T-cell (primary cell): ENCODE measurements at regions not wholly inside any gene's neighbourhood (a gene's known extent, or its start where the extent isn't known, plus 50 kb on each side); places are given as distances from the start of the nearest gene placed in this dataset.
A peak's percentile ranks its signal among the peaks of the same experiment; 100 is the strongest.

Source experiments
- ATAC-seq, 4 experiments: fragments of 200-7000 bp in 3 of 4; fragments of 150-1000 bp in 1 of 4; cut with Tn5 transposase; replicated peaks in 1 of 4; 1 replicate in 3 of 4; 2 replicates in 1 of 4; pipeline ENCODE4 v1.10.0; 2021; ENCODE audit warnings: moderate library complexity in 3 of 4, mild to moderate bottlenecking in 2 of 4, moderate number of reproducible peaks in 1 of 4
- CTCF ChIA-PET, 2 donors: fragments of 300-600 bp; sonication (Branson Sonifier 250); formaldehyde crosslinking; loops; one replicate each; lab custom pipeline; 2022; ENCODE audit warnings: antibody characterized with exemption in 2 of 2; lab: Charles Lee
- POLR2A ChIA-PET, 2 donors: fragments of 300-600 bp; sonication (Branson Sonifier 250); formaldehyde crosslinking; loops; one replicate each; lab custom pipeline; 2022; ENCODE audit warnings: antibody characterized with exemption in 2 of 2; lab: Charles Lee
- DNase-seq, 35 experiments: peaks; one replicate each; pipeline versions ENCODE4 v3.0.0 to v3.0.0-alpha.2; 2013 to 2023
- H3K27ac ChIP-seq: one replicate; pipeline ENCODE4 v1.5.1; 2013; ENCODE audit warnings: low read length
- H3K27me3 ChIP-seq, 2 experiments: replicated peaks in 1 of 2; 1 replicate in 1 of 2; 2 replicates in 1 of 2; pipeline versions ENCODE4 v1.6.1 to v1.7.0; 2013; ENCODE audit warnings: low read length in 1 of 2, mixed read lengths in 1 of 2; ENCODE audit not compliant: control insufficient read depth in 2 of 2, insufficient read depth in 2 of 2; ENCODE audit errors: extremely low read depth in 1 of 2
- H3K36me3 ChIP-seq, 2 donors: 1 replicate in 1 of 2; 2 replicates in 1 of 2; pipeline versions ENCODE4 v1.6.1 to v1.7.0; 2013; ENCODE audit warnings: low read length in 1 of 2; ENCODE audit not compliant: control insufficient read depth in 2 of 2, insufficient read depth in 1 of 2; ENCODE audit errors: extremely low read depth in 1 of 2
- H3K4me1 ChIP-seq, 2 experiments: 1 replicate in 1 of 2; 2 replicates in 1 of 2; pipeline versions ENCODE4 v1.6.1 to v1.7.0; 2013; ENCODE audit warnings: low read length in 2 of 2, mixed read lengths in 1 of 2; ENCODE audit not compliant: insufficient read depth in 2 of 2, control insufficient read depth in 1 of 2; ENCODE audit errors: extremely low read depth in 1 of 2
- H3K4me3 ChIP-seq, 2 donors: 1 replicate in 1 of 2; 2 replicates in 1 of 2; pipeline versions ENCODE4 v1.5.1 to v1.7.0; 2013; ENCODE audit warnings: mild to moderate bottlenecking in 2 of 2, low read length in 1 of 2, moderate library complexity in 1 of 2; ENCODE audit not compliant: control insufficient read depth in 1 of 2; ENCODE audit errors: extremely low read depth in 1 of 2
- H3K9me3 ChIP-seq: 2 replicates; pipeline ENCODE4 v1.7.0; 2013
- H3K27ac Mint-ChIP-seq, 2 donors: one replicate each; pipeline ENCODE4 v1.8.0; 2020 to 2021; ENCODE audit warnings: mild to moderate bottlenecking in 2 of 2, mixed read lengths in 2 of 2
- H3K27me3 Mint-ChIP-seq, 2 donors: one replicate each; pipeline ENCODE4 v1.8.0; 2021 to 2022; ENCODE audit warnings: mixed read lengths in 2 of 2
- H3K36me3 Mint-ChIP-seq: one replicate; pipeline ENCODE4 v1.8.0; 2021; ENCODE audit warnings: mixed read lengths
- H3K4me1 Mint-ChIP-seq, 3 donors: one replicate each; pipeline ENCODE4 v1.8.0; 2020 to 2022; ENCODE audit warnings: mixed read lengths in 3 of 3, mild to moderate bottlenecking in 1 of 3
- H3K4me3 Mint-ChIP-seq, 3 donors: one replicate each; pipeline ENCODE4 v1.8.0; 2020 to 2022; ENCODE audit warnings: mild to moderate bottlenecking in 3 of 3, mixed read lengths in 3 of 3, moderate library complexity in 3 of 3
- H3K9me3 Mint-ChIP-seq, 3 donors: one replicate each; pipeline ENCODE4 v1.8.0; 2020 to 2022; ENCODE audit warnings: mixed read lengths in 3 of 3
- WGBS: methylation state at CpG from one replicate; pipeline ENCODE4 v1.1.5; 2013; ENCODE audit warnings: missing lambda C conversion rate; ENCODE audit not compliant: insufficient coverage; 5-methylcytosine and 5-hydroxymethylcytosine counted together

GRCh38 chr15:70475921-70476320 lies 287.4 kb downstream of the UACA start:
- no peaks in the 10 kb centered on the region for H3K36me3 Mint-ChIP-seq
- peaks cover 41 to 54% (median 47%) of the 10 kb centered on the region in 3 donors for H3K4me1 Mint-ChIP-seq
- H3K27ac Mint-ChIP-seq, result no peak overlapping the region
- ChIA-PET CTCF (interaction anchor here (0.9 to 1.1 kb wide), 2 partner anchors 9 kb away, joined by 3 to 4 read pairs; no protein-coding TSS in a partner anchor), POLR2A (no interaction called here)
- no peak overlapping the region for H3K27ac ChIP-seq
- H3K9me3 ChIP-seq, result no peaks in the 10 kb centered on the region
- H3K36me3 ChIP-seq, result no peaks in the 10 kb centered on the region
- peaks cover 4 to 21% of the 10 kb centered on the region in 2 donors for H3K27me3 Mint-ChIP-seq
- H3K4me3 ChIP-seq, result no peak overlapping the region
- H3K9me3 Mint-ChIP-seq, result no peaks in the 10 kb centered on the region
- H3K4me1 ChIP-seq, result peaks cover 30 to 51% of the 10 kb centered on the region in 2 experiments
- H3K4me3 Mint-ChIP-seq, result peak overlapping the region in 1 of 3 donors; percentile 77
- ATAC-seq (no peak), DNase-seq (no peak)
- peaks cover 0 to 47% of the 10 kb centered on the region in 2 experiments for H3K27me3 ChIP-seq

GRCh38 chr15:70475407-70475781 lies 288.0 kb downstream of the UACA start:
- H3K4me1 Mint-ChIP-seq, result peaks cover 38 to 51% (median 42%) of the 10 kb centered on the region in 3 donors

GRCh38 chr15:70474471-70475406 lies 288.6 kb downstream of the UACA start:
- Histone ChIP-seq H3K36me3 (no peaks in the 10 kb centered on the region), H3K9me3 (no peaks in the 10 kb centered on the region), H3K27ac (no peak overlapping the region), H3K27me3 (peaks cover 0 to 44% of the 10 kb centered on the region in 2 experiments), H3K4me1 (peaks cover 22 to 39% of the 10 kb centered on the region in 2 experiments), H3K4me3 (peak overlapping the region; percentile 18 to 40)
- DNase-seq, result peak in 11 of 35 experiments; percentile 11 to 55 (median 33)
- ChIA-PET CTCF (interaction anchor here (0.6 to 1.2 kb wide), 4 partner anchors 8 to 999 kb away, joined by 3 to 5 read pairs (median 4); no protein-coding TSS in a partner anchor), POLR2A (interaction anchor here in 1 of 2 donors (0.6 kb wide), 1 partner anchor 672 kb away, joined by 3 read pairs; no protein-coding TSS in a partner anchor)
- Mint-ChIP-seq H3K4me3 (peak overlapping the region; percentile 54 to 77 (median 59)), H3K27me3 (peaks cover 4 to 15% of the 10 kb centered on the region in 2 donors), H3K9me3 (no peaks in the 10 kb centered on the region), H3K27ac (peak overlapping the region in 1 of 2 donors; percentile 8), H3K36me3 (no peaks in the 10 kb centered on the region), H3K4me1 (peaks cover 31 to 44% (median 36%) of the 10 kb centered on the region in 3 donors)
- peak; percentile 57 to 64 (median 60) for ATAC-seq
- WGBS, result 40% methylated on average over 27 of the region's 36 CpGs

More at GRCh38 chr15:70475407-70475781, 288.0 kb downstream of the UACA start:
- no peaks in the 10 kb centered on the region for H3K9me3 ChIP-seq
- peaks cover 0 to 46% of the 10 kb centered on the region in 2 experiments for H3K27me3 ChIP-seq
- ATAC-seq, result no peak
- ChIA-PET POLR2A (no interaction called here), CTCF (interaction anchor here (0.9 to 1.1 kb wide), 3 partner anchors 8 to 39 kb away, joined by 3 to 5 read pairs (median 4); no protein-coding TSS in a partner anchor)
- peaks cover 28 to 46% of the 10 kb centered on the region in 2 experiments for H3K4me1 ChIP-seq
- 86% methylated on average over 4 of the region's 7 CpGs for WGBS
- peak overlapping the region; percentile 18 to 40 for H3K4me3 ChIP-seq
- no peak overlapping the region for H3K27ac ChIP-seq
- no peaks in the 10 kb centered on the region for H3K9me3 Mint-ChIP-seq
- no peak for DNase-seq
- H3K27ac Mint-ChIP-seq, result peak overlapping the region; percentile 8 to 23
- no peaks in the 10 kb centered on the region for H3K36me3 ChIP-seq
- H3K4me3 Mint-ChIP-seq, result peak overlapping the region; percentile 53 to 77 (median 59)
- peaks cover 4 to 21% of the 10 kb centered on the region in 2 donors for H3K27me3 Mint-ChIP-seq
- no peaks in the 10 kb centered on the region for H3K36me3 Mint-ChIP-seq

GRCh38 chr15:70473581-70474370 lies 289.6 kb downstream of the UACA start:
- H3K27me3 ChIP-seq, result peaks cover 0 to 46% of the 10 kb centered on the region in 2 experiments
- peaks cover 26 to 37% (median 31%) of the 10 kb centered on the region in 3 donors for H3K4me1 Mint-ChIP-seq
- POLR2A ChIA-PET, result no interaction called here
- H3K4me3 ChIP-seq, result no peak overlapping the region
- H3K27ac Mint-ChIP-seq, result no peak overlapping the region
- ATAC-seq (no peak), DNase-seq (no peak)
- peak overlapping the region in 2 of 3 donors; percentile 53 to 77 for H3K4me3 Mint-ChIP-seq
- no peaks in the 10 kb centered on the region for H3K9me3 Mint-ChIP-seq
- H3K36me3 Mint-ChIP-seq, result no peaks in the 10 kb centered on the region
- H3K9me3 ChIP-seq, result no peaks in the 10 kb centered on the region
- peaks cover 4 to 19% of the 10 kb centered on the region in 2 donors for H3K27me3 Mint-ChIP-seq
- peaks cover 16 to 31% of the 10 kb centered on the region in 2 experiments for H3K4me1 ChIP-seq
- H3K27ac ChIP-seq, result no peak overlapping the region
- CTCF ChIA-PET, result interaction anchor here (0.6 to 1.2 kb wide), 2 partner anchors 14 to 998 kb away, joined by 4 read pairs; no protein-coding TSS in a partner anchor
- no peaks in the 10 kb centered on the region for H3K36me3 ChIP-seq
- 58% methylated on average over 4 of the region's 15 CpGs for WGBS

GRCh38 chr15:70471517-70471916 lies 291.8 kb downstream of the UACA start:
- peaks cover 0 to 34% of the 10 kb centered on the region in 2 experiments for H3K27me3 ChIP-seq
- Mint-ChIP-seq H3K9me3 (no peaks in the 10 kb centered on the region), H3K36me3 (no peaks in the 10 kb centered on the region), H3K27ac (no peak overlapping the region), H3K27me3 (peaks cover 0 to 17% of the 10 kb centered on the region in 2 donors), H3K4me1 (peaks cover 24 to 27% (median 26%) of the 10 kb centered on the region in 3 donors), H3K4me3 (no peak overlapping the region)
- whole genome bisulfite sequencing, result 0% methylated on average over 1 of the region's 1 CpG
- H3K36me3 ChIP-seq, result no peaks in the 10 kb centered on the region
- ATAC-seq (no peak), DNase-seq (no peak)
- no peaks in the 10 kb centered on the region for H3K9me3 ChIP-seq
- H3K4me1 ChIP-seq, result peaks cover 16 to 28% of the 10 kb centered on the region in 2 experiments
- ChIA-PET CTCF (interaction anchor here (0.5 to 0.6 kb wide), 2 partner anchors 11 to 764 kb away, joined by 3 to 5 read pairs; no protein-coding TSS in a partner anchor), POLR2A (interaction anchor here in 1 of 2 donors (0.6 kb wide), 1 partner anchor 1020 kb away, joined by 3 read pairs; no protein-coding TSS in a partner anchor)
- no peak overlapping the region for H3K27ac ChIP-seq
- H3K4me3 ChIP-seq, result no peak overlapping the region
